BJ (cell line): ENCODE measurements at regions not wholly inside any gene's neighbourhood (a gene's known extent, or its start where the extent isn't known, plus 50 kb on each side); places are given as distances from the start of the nearest gene placed in this dataset.

ENCODE experiments used
- CTCF ChIA-PET: fragments of 350-600 bp; formaldehyde crosslinking; extraction: SDS; loops from one replicate; lab custom pipeline; 2021; ENCODE audit warnings: antibody characterized with exemption, inconsistent platforms; lab: Yijun Ruan, JAX
- POLR2A ChIA-PET: fragments of 300-600 bp; sonication (Branson Sonifier 250); formaldehyde crosslinking; extraction: SDS; loops from one replicate; lab custom pipeline; 2021; ENCODE audit warnings: antibody characterized with exemption; lab: Charles Lee
- DNase-seq: peaks from one replicate; pipeline ENCODE4 v3.0.0-alpha.2; 2011; ENCODE audit warnings: low read depth
- H3K27me3 ChIP-seq: 2 replicates; pipeline ENCODE4 v1.6.0; 2011; ENCODE audit warnings: low read length; ENCODE audit not compliant: control insufficient read depth, insufficient read depth
- H3K36me3 ChIP-seq: 2 replicates; pipeline ENCODE4 v1.5.1; 2011; ENCODE audit warnings: low read length; ENCODE audit not compliant: control insufficient read depth, insufficient read depth
- H3K4me3 ChIP-seq: 2 replicates; pipeline ENCODE4 v1.5.1; 2011; ENCODE audit warnings: low read depth, mild to moderate bottlenecking, control low read depth, low read length
- TF ChIP-seq, protein P1 (sequence below): IDR thresholded peaks from 2 replicates; pipeline ENCODE4 v1.5.1; 2011; ENCODE audit warnings: low read depth, mild to moderate bottlenecking, control low read depth, inconsistent platforms, low read length, moderate library complexity; ENCODE audit not compliant: insufficient read depth

- TF ChIP-seq, protein P1, sequence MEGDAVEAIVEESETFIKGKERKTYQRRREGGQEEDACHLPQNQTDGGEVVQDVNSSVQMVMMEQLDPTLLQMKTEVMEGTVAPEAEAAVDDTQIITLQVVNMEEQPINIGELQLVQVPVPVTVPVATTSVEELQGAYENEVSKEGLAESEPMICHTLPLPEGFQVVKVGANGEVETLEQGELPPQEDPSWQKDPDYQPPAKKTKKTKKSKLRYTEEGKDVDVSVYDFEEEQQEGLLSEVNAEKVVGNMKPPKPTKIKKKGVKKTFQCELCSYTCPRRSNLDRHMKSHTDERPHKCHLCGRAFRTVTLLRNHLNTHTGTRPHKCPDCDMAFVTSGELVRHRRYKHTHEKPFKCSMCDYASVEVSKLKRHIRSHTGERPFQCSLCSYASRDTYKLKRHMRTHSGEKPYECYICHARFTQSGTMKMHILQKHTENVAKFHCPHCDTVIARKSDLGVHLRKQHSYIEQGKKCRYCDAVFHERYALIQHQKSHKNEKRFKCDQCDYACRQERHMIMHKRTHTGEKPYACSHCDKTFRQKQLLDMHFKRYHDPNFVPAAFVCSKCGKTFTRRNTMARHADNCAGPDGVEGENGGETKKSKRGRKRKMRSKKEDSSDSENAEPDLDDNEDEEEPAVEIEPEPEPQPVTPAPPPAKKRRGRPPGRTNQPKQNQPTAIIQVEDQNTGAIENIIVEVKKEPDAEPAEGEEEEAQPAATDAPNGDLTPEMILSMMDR, result no peak
- no peak for DNase-seq
- ChIA-PET CTCF (no interaction called here), POLR2A (no interaction called here)
- Histone ChIP-seq H3K27me3 (no peaks in the 10 kb centered on the region; the same call in 1 of the 2 replicates), H3K4me3 (no peak overlapping the region), H3K36me3 (no peaks in the 10 kb centered on the region)
Measured at GRCh38 chr6:14390805-14391204, 273.2 kb downstream of the CD83 start.

DNA sequence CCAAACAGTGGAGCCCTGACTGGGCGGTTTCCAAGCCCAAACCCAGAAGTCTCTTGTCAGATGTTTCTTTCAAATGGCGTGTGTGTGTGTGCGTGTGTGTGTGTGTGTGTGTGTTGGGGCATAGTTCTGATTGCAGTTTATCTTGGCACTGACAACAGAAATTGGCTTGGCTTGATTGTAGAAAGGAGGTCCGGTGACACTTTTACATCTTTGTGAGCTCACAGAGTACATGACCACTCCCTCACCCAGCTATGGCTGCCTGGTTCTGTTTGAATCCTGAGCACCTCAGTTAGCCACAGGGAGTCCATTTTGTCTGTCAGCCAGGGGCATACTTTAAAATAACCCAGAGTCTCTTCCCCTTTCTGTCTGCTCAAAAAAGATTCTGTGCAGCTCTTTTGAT is 276.3 kb downstream of the CD83 start:
- Histone ChIP-seq H3K27me3 (peaks cover 2% of the 10 kb centered on the region; the same call in 1 of the 2 replicates), H3K36me3 (no peaks in the 10 kb centered on the region), H3K4me3 (no peak overlapping the region)
- ChIA-PET POLR2A (no interaction called here), CTCF (interaction anchor here (0.8 kb wide), 1 partner anchor 371 kb away, joined by 3 read pairs; no protein-coding TSS in a partner anchor)
- TF ChIP-seq, protein P1, result no peak
- no peak for DNase-seq

DNA sequence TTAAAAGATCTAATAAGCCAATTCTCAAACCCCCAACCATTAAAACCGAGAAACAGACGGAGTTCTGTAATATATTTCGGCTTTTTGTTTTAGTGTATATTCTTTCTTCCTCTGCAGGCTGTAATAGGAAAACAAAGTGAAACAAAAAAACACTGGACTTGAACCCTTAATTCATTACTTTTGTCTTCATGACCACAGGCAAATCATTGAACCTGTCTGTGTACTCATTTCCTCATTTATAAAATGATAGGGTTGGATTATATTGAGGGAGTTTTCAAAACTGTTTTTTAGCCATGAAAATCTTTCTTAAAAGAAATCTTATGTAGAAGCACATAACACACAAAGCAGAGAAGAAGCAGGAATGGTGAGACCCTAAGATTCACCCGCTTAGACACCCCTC is 278.8 kb downstream of the CD83 start:
- DNase-seq, result no peak
- Histone ChIP-seq H3K36me3 (no peaks in the 10 kb centered on the region), H3K4me3 (no peak overlapping the region), H3K27me3 (peaks cover 2% of the 10 kb centered on the region; the same call in 1 of the 2 replicates)
- POLR2A ChIA-PET, result interaction anchor here (0.6 kb wide), 1 partner anchor 175 kb away, joined by 3 read pairs; no protein-coding TSS in a partner anchor
- CTCF ChIA-PET, result interaction anchor here (0.7 to 1.1 kb wide), 2 partner anchors 9 to 19 kb away, joined by 3 read pairs; no protein-coding TSS in a partner anchor
- TF ChIP-seq, protein P1, result no peak

- DNase-seq, result no peak
- CTCF ChIA-PET, result interaction anchor here (0.7 to 1.1 kb wide), 3 partner anchors 9 to 68 kb away, joined by 3 read pairs; no protein-coding TSS in a partner anchor
- no peaks in the 10 kb centered on the region for H3K36me3 ChIP-seq
- peaks cover 2% of the 10 kb centered on the region; the same call in 1 of the 2 replicates for H3K27me3 ChIP-seq
- TF ChIP-seq, protein P1, result peak; percentile 30; the same call in 1 of the 2 replicates
- H3K4me3 ChIP-seq, result no peak overlapping the region
- POLR2A ChIA-PET, result interaction anchor here (0.6 kb wide), 1 partner anchor 176 kb away, joined by 3 read pairs; no protein-coding TSS in a partner anchor
Measured at GRCh38 chr6:14396826-14397517, 279.4 kb downstream of the CD83 start.

- ChIA-PET POLR2A (no interaction called here), CTCF (interaction anchor here (0.8 to 1.1 kb wide), 2 partner anchors 20 to 68 kb away, joined by 3 read pairs; no protein-coding TSS in a partner anchor)
- Histone ChIP-seq H3K36me3 (no peaks in the 10 kb centered on the region), H3K27me3 (peaks cover 2% of the 10 kb centered on the region; the same call in 1 of the 2 replicates), H3K4me3 (no peak overlapping the region)
- TF ChIP-seq, protein P1, result no peak
- no peak for DNase-seq
Measured at GRCh38 chr6:14397518-14397901, 279.9 kb downstream of the CD83 start.
